T47D (cell line): ENCODE measurements at regions not wholly inside any gene's neighbourhood (a gene's known extent, or its start where the extent isn't known, plus 50 kb on each side); places are given as distances from the start of the nearest gene placed in this dataset.

ENCODE experiments used
- DNase-seq, 2 experiments: peaks; one replicate each; pipeline versions ENCODE4 v3.0.0 to v3.0.0-alpha.2; 2011 to 2012; ENCODE audit warnings: low read depth in 1 of 2, low spot score in 1 of 2
- JUND ChIP-seq: IDR thresholded peaks from 2 replicates; pipeline ENCODE4 v1.6.1; 2012; ENCODE audit warnings: low read depth
- in situ Hi-C: cut with HindIII; loops from 2 replicates; pipeline ENCODE4 v1.10.0; 2016; ENCODE audit warnings: low sequenced_read_pairs, low pct_unique_long_range_greater_than_20kb

- no peak for TF ChIP-seq JUND
- in situ Hi-C loops: no loop called here
- no peak for DNase-seq
Measured at GRCh38 chr9:17059465-17059864, 75.4 kb upstream of the CNTLN start.

- DNase-seq: no peak
- no peak for TF ChIP-seq JUND
- in situ Hi-C loops: no loop called here
Measured at GRCh38 chr9:17057729-17058128, 77.1 kb upstream of the CNTLN start.

DNA sequence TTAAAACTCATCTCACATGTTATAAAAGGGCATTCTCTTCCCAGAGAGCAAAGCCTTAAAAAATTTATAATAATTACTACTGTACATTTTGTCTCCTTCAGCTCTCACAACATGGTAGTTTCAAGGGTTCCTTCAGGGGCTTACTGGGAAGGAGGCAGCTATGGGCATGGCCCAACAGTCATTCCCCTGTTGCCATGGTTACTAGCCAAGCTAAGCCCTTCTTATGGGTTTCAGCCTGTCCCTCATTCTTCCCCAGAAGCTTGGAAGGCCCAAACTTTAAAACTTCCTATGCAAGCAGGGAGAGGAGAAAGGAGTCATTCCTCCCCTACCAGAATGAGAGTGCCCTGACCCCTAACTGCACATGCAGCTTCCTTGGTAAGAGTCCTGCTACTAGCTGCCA lies 82.2 kb upstream of the CNTLN start:
- no peak for TF ChIP-seq JUND
- in situ Hi-C loops: no loop called here
- no peak for DNase-seq

DNA sequence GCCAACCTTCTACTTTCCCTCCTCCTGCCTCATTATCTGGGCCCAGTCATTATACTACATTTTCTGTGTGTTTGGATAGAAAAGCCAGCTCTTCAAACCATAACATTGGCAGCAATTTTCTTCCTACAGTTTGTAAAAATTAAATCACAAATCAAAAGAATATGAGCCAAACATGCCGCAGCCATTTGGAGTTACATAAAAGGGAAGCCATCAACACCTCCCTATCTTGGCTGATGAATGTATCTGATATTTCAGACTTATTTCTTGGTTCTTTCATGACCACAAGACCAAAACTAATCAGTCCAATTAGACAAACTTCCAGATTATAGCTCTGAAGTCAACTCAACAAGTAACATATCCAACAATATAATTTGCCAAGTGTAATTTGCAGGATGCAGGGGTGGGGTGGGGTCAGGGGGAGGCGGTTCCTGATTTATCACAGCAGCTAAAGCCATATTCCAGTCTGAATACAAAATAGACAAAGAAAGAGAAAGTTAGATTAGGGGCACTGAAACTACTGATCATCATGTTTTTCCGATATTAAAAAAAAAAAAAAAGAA lies 89.4 kb upstream of the CNTLN start:
- DNase-seq: no peak
- no peak for TF ChIP-seq JUND
- in situ Hi-C loops: no loop called here

GRCh38 chr9:17031546-17031945 lies 103.3 kb upstream of the CNTLN start:
- DNase-seq: no peak
- TF ChIP-seq JUND: no peak
- in situ Hi-C loops: no loop called here

GRCh38 chr9:17025281-17025680 lies 109.6 kb upstream of the CNTLN start:
- in situ Hi-C loops: no loop called here
- no peak for DNase-seq
- no peak for TF ChIP-seq JUND

DNA sequence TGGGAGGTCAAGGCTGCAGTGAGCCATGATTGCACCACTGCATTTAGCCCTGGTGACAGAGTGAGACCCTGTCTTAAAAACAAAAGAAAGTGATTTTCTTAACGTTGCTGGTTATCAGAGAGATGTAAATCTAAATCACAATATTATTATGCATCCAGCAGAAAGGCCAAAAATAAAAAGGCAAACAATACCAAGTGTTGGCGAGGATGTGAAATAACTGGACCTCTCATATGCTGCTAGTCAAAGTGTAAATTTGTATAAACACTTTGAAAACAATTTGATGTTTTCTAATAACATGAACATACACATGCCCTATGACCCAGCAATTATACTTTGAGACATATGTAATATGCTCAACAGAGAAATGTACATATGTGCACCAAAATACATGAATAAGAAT lies 110.7 kb upstream of the CNTLN start:
- no peak for TF ChIP-seq JUND
- in situ Hi-C loops: no loop called here
- DNase-seq: no peak

DNA sequence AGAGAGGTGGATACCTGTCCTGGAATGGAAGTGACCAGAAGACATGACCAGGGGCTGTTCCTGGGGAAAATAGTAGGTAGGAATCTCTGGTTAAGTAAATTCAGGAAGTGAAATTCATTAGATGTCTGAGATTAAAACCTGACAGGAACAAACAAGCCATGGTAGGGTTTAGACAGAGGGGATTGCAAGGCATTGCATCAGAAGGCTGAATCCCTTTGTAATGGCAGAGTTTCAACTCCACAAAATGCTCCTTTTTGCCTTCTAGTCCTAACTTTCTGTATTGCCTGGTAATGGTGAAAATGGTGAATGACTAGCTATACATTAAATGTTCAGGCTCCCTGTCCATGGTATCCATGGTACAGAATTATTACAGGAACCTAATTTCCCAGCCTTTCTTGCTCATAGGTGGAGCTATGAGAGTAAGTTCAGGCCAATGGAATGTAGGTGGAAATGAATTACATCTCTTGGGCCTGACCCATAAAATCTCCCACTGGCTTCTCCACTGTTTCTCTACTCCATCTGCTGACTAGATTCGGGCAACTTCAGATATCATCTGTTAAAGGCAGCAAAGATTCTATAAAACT lies 113.4 kb upstream of the CNTLN start:
- DNase-seq: no peak
- TF ChIP-seq JUND: no peak
- in situ Hi-C loops: no loop called here

DNA sequence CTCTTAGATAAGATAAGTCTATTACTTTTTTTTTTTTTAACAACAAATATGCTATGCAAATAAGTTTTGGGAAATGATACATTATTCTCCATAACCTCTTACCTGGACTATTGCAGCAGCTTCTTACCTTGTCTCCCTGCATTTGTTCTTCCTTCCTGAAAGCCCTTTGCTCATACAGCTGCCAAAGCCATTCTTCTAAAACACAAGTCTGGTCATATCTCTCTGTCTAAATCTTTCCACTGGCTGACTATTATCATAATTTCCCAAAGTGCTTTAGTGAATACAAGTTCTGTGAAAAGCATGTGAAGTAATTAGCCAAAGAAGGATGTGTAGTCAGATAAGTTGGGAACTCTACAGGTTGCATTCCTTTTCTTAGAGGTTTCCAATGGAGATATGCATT lies 115.4 kb upstream of the CNTLN start:
- DNase-seq: no peak
- in situ Hi-C loops: no loop called here
- TF ChIP-seq JUND: no peak

- DNase-seq: no peak
- in situ Hi-C loops: no loop called here
- TF ChIP-seq JUND: no peak
Measured at GRCh38 chr9:17018540-17019196, 116.2 kb upstream of the CNTLN start.

DNA sequence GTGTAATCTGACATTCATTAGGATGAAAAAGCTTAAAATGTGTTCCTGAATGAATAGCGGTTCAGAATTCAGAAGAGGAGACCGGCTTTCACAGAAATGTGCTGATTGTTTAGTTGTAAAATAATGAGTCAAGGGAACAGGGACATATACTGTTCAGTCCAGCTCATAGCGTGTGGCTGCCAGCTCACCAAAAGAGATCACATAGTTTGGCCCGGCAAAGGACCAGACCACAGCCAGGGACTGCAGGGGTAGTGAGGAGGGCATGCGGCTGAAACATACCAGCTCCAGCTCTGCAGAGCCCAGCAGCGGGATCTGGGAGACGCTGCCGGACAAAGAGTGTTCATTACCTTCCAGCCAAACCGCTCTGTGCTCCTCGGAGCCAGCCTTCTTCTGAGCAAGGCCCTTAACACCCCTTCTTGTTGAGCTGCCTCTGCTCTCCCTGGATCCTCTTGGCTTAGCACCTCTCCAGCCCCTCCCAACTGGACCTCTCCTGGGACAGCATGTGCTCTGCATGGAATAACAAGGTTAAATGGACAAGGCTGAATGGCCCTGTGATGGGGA lies 116.8 kb upstream of the CNTLN start:
- in situ Hi-C loops: no loop called here
- TF ChIP-seq JUND: no peak
- no peak for DNase-seq

DNA sequence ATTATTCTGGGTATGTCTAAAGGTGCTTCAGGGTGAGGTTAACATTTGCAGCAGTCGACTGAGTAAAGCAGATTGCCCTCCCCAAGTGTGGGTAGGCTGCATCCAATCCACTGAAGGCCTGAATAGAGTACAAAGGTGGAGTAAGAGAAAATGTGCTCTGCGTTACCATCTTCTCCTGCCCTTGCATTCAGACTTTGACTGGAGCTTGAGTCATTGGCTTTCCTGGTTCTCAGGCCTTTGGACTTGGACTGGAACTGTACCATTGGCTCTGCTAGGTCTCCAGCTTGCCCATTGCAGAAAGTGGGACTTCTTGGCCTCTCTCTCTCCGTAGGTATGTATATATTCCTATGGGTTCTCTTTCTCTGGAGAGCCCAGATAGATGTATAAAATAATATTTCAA lies 120.9 kb upstream of the CNTLN start:
- in situ Hi-C loops: no loop called here

GRCh38 chr9:17013010-17013409 lies 121.8 kb upstream of the CNTLN start:
- no peak for TF ChIP-seq JUND
- DNase-seq: no peak
- in situ Hi-C loops: no loop called here

More for the DNA sequence above, 120.9 kb upstream of the CNTLN start:
- TF ChIP-seq JUND: no peak
- DNase-seq: no peak
